GM18861 (cell line): ENCODE measurements at regions not wholly inside any gene's neighbourhood (a gene's known extent, or its start where the extent isn't known, plus 50 kb on each side); places are given as distances from the start of the nearest gene placed in this dataset.

ENCODE experiments used
- ATAC-seq: cut with Tn5 transposase; IDR thresholded peaks from one replicate; pipeline ENCODE4 v1.9.1; 2021; ENCODE audit not compliant: unreplicated experiment

- no peak for ATAC-seq
Observed at GRCh38 chr1:37308031-37308960, 166.1 kb upstream of the ZC3H12A start.

GRCh38 chr1:37309574-37309973, 164.8 kb upstream of the ZC3H12A start:
- ATAC-seq, result no peak

GRCh38 chr1:37310064-37310463, 164.3 kb upstream of the ZC3H12A start:
- no peak for ATAC-seq

- no peak for ATAC-seq
Observed at GRCh38 chr1:37315371-37315846, 159.0 kb upstream of the ZC3H12A start.

- ATAC-seq, result no peak
Observed at GRCh38 chr1:37317870-37318467, 156.4 kb upstream of the ZC3H12A start.

GRCh38 chr1:37318490-37318889, 155.9 kb upstream of the ZC3H12A start:
- no peak for ATAC-seq

- ATAC-seq, result no peak
Observed at GRCh38 chr1:37319284-37319683, 155.1 kb upstream of the ZC3H12A start.

GRCh38 chr1:37323486-37324377, 150.6 kb upstream of the ZC3H12A start:
- no peak for ATAC-seq

- no peak for ATAC-seq
Observed at GRCh38 chr1:37325010-37325409, 149.4 kb upstream of the ZC3H12A start.

- no peak for ATAC-seq
Observed at GRCh38 chr1:37325509-37326437, 148.6 kb upstream of the ZC3H12A start.

GRCh38 chr1:37332126-37332525, 142.3 kb upstream of the ZC3H12A start:
- ATAC-seq, result no peak

- ATAC-seq, result no peak
Observed at GRCh38 chr1:37338658-37339057, 135.7 kb upstream of the ZC3H12A start.

- no peak for ATAC-seq
Observed at GRCh38 chr1:37342736-37343135, 131.6 kb upstream of the ZC3H12A start.

- no peak for ATAC-seq
Observed at GRCh38 chr1:37347104-37347649, 127.2 kb upstream of the ZC3H12A start.

- ATAC-seq, result no peak
Observed at GRCh38 chr1:37353871-37354270, 120.5 kb upstream of the ZC3H12A start.

GRCh38 chr1:37354876-37355650, 119.3 kb upstream of the ZC3H12A start:
- no peak for ATAC-seq

GRCh38 chr1:37358992-37359391, 115.4 kb upstream of the ZC3H12A start:
- no peak for ATAC-seq

GRCh38 chr1:37360011-37360410, 114.4 kb upstream of the ZC3H12A start:
- no peak for ATAC-seq
